ENCODE measurements at regions not wholly inside any gene's neighbourhood (a gene's known extent, or its start where the extent isn't known, plus 50 kb on each side); places are given as distances from the start of the nearest gene placed in this dataset.

- no peak overlapping the region for H3K27ac ChIP-seq (ENCODE audit: low read depth, low read length)
- H3K4me3 ChIP-seq (ENCODE audit: low read depth in 1 of 2, low read length in 2 of 2), result no peak overlapping the region
- no peaks in the 10 kb centered on the region for H3K36me3 ChIP-seq (ENCODE audit: insufficient read depth, low read length)
- no peak overlapping the region for H3K9ac ChIP-seq (ENCODE audit: low read length)
- no peaks in the 10 kb centered on the region for H3K27me3 ChIP-seq (ENCODE audit: control insufficient read depth in 1 of 2, insufficient read depth in 2 of 2, low read length in 2 of 2)
- H3K4me1 ChIP-seq (ENCODE audit: insufficient read depth, low read length), result no peaks in the 10 kb centered on the region
- H3K9me3 ChIP-seq (ENCODE audit: low read length), result no peaks in the 10 kb centered on the region
These were observed 50.9 kb upstream of the DCBLD2 start for GRCh38 chr3:98952404-98952803.

All from muscle layer of colon (tissue), 2 donors.